ENCODE measurements at regions not wholly inside any gene's neighbourhood (a gene's known extent, or its start where the extent isn't known, plus 50 kb on each side); places are given as distances from the start of the nearest gene placed in this dataset.

DNA sequence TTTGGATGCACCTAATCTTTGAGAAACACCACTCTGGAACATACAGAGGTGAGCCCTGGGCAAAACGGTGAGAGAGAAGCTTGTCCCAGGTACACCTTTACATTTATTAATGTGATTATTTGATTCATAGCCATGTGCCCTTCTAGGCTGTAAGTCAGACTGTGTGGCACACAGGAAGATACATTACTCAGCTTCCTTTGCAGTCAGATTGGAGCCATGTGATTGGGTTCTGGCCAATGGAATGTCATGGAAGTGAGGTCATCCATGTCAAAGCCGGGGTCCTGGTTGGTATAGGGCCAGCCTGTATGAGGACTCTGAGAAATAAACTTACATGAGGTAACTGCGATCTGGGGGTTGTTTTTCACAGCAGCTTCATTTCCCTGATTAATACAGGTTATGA is 106.8 kb upstream of the CD180 start:
- TF ChIP-seq GATA2 (IDR thresholded peaks at IDR 0.05; ENCODE audit: low read depth, low read length) (no peak), GATA3 (IDR thresholded peaks at IDR 0.05; ENCODE audit: low read depth, low read length) (no peak)
